Nucleus accumbens (tissue), 56 donors: ENCODE measurements at regions not wholly inside any gene's neighbourhood (a gene's known extent, or its start where the extent isn't known, plus 50 kb on each side); places are given as distances from the start of the nearest gene placed in this dataset.
A peak's percentile ranks its signal among the peaks of the same experiment; 100 is the strongest.

Experiments used
- DNase-seq, 56 donors: peaks; one replicate each; lab custom pipeline; 2025; lab: John Stamatoyannopoulos, UW

DNA sequence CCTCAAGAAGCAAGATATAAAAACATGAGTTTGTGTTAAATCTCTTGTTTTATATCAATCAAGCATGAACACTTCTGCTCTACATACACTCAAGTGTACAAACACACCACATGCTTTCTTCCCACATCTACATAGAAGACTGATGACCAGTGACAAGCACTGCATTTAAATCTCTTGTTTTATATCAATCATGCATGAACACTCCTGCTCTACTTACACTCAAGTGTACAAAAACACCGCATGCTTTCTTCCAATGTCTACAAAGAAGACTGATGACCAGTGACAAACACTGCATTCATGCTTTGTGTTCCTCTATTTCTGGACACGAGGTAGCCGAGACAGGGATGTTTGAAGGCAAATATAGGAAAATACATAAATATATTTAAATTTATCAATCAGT lies 642.0 kb upstream of the PFKP start:
- no peak for DNase-seq

DNA sequence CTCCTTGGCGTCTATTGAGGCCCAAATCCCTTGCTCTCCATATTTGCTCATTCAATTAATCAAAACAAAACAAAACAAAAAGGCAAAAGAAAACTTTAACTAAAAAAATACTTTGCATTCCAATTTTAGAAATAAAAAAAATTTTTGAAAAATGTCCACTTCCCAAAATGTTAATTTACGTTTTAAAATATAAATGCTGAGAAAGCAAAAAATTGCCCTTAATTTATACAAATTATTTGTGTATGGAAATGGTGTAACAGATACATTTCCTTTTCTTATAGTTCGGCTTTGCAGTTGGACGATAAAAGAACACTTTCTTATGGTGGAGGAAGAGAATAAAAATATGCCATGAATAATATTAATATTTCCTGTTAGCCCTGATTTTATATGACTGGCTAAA lies 652.8 kb upstream of the PFKP start:
- no peak for DNase-seq

DNA sequence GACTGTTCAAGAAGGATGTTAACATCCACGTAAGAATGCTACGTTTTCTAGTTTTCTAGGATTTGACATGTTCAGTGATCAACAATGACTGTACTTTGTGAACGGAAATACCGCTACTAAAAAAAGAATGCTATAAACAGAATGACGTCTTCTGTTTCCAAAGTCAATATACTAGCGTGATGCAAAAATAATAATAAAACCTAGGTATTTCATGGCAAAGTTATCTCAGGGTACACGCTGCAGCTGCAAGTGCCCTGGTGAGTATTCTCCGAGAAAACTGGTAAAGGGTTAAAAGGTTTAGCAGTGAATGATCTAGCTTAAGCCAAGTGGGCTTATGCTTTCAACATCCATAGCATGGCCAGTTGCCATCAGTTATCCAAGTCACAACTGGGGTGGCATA lies 653.3 kb upstream of the PFKP start:
- no peak for DNase-seq

DNA sequence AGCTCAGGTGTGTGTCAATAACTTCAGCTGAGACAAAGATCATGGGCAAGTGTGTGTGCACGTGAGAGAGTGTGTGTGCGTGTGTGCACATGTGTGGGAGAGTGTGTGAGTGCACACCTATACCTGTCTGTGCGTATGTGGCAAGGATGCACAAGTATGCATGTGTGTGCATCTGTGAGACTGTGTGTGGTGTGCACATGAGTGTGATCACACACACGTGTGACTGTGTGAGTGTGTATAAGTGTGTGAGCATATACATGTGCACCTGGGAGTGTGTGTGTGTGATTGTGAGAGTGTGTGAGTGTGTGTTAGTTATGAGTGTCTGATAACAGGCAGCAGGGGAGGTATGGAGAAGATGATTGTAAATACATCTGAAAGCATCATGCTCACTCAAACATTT lies 657.3 kb upstream of the PFKP start:
- DNase-seq, result no peak

DNA sequence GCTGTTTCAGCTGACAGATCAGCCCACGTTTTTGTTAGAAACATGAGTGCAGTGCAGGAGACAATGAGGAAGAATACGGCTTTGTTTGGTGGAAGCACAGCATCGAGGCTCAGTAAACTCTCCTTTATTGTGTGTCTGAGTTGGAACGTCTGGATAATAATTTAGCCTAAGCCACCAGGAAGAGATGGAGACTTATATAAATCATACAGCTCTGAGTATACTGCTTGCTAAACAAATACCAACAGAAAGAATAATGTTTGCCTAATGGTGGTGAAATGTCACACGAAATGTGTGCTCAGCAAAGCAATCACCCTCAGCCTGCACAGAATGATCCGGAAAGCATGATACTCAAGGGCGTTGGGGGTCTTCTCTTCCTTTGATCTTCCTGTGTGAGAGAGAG lies 664.1 kb upstream of the ADARB2 start:
- DNase-seq, result no peak

DNA sequence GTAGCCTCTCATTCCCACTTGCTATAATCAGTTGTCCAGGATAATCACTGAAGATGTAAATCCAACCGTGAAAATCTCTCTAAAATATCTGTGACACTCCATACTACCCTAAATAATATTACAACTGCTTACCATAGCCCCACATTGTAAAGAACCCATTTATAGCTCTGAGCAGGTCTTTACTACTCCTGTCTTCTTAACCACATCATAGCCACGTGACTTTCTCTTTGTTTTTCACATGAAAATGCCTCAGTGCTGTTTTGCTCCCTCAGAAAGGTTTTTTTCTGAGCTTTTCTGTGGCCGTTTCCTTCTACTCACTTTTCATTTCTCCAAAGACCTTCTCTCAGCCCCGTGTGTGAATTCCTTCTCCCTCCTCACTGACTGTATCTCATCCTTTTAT lies 662.2 kb upstream of the ADARB2 start:
- no peak for DNase-seq

- peak in 3 of 56 donors; percentile 1 to 2 (median 1) for DNase-seq
Measured at GRCh38 chr10:2392145-2392812, 655.0 kb upstream of the ADARB2 start.

- DNase-seq, result no peak
Measured at GRCh38 chr10:2387672-2388071, 650.3 kb upstream of the ADARB2 start.

GRCh38 chr10:2387261-2387660 lies 649.9 kb upstream of the ADARB2 start:
- no peak for DNase-seq

DNA sequence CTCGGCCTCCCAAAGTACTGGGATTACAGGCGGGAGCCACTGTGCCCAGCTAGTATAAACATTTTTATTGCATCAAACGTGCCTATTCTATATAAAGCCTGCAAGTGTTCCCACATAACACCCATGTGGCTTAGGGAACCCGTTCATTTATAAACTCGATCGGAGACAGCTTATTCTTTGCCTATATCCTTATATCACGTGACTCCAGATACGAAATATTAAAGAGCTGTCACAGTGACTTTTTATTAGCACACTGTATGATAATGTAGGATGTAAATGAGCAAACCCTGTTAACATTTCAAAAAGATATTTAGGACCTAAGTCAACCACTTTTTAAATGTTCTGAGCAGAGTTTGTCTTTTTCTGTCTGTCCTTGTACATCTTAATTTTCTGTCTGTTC lies 642.9 kb upstream of the ADARB2 start:
- no peak for DNase-seq

- no peak for DNase-seq
Measured at GRCh38 chr10:2367083-2367482, 629.8 kb upstream of the ADARB2 start.

DNA sequence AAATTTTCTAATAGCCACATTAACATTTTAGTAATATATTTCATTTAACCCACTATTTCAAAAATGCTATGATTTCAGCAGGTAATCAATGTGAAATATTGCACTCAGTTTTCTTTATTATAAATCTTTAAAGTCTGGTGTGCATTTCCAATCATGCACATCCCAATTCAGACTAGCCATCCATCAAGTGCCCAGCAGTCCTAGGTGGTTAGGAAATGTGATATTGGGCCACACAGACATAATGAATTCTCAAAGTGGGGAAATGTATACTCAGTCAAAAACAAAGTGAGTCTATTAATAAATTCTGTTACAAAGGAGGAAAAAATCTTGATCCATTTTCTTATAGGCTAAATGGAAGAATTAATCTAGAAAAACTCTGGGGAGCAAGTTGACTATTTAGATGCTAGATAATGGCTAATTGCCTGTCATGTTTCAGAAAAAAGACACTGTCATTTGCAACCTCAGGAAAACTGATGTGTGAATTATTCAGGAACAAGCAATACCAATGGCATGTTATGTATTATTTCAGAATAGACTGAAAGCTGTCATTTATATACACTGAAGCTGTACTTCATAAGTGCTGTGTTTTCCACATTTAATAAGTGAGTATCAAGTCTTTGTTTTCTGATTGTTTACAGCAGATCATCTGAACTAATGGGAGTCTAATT lies 629.1 kb upstream of the ADARB2 start:
- DNase-seq, result no peak

DNA sequence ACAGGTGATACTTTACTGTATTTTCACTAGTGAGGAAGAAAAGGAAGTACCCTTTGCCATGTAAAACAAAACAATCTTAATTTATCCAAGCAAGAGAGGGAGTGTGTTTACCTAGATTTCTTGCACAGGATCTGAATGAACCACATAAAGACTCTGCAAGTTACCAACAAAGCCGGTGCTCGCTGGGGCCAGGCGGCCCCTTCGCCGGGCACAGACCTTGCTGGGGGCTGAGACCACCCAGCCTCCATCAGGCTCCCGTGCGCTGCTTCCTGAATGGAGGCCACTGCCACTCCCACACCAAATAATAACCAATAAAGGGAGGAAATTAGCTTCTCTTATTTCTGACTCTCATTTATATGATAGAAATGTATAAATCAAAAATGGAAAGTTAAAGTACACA lies 625.0 kb upstream of the ADARB2 start:
- DNase-seq, result no peak

- no peak for DNase-seq
Measured at GRCh38 chr10:2358586-2358985, 621.3 kb upstream of the ADARB2 start.

GRCh38 chr10:2356670-2357069 lies 619.3 kb upstream of the ADARB2 start:
- DNase-seq, result no peak

DNA sequence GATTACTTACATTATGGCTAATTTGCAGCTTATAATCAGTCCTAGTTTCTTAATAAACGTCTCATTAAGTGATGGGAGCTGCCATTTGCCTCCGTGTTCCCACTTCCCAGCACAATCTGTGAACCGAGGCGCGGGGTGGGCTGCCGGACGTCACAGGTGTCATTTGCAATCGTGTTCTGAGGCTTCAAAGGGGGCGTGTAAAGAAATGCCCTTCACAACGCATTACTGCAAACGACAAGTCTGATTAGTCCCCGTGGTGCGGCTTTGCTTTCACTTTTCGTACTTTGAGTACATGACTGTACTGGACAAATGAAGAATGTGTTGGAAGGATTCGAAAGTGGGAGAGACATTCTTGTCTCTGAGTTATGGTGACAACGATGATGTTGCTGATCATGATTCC lies 614.2 kb upstream of the ADARB2 start:
- DNase-seq, result no peak

- no peak for DNase-seq
Measured at GRCh38 chr10:2342206-2342605, 604.9 kb upstream of the ADARB2 start.

GRCh38 chr10:2340831-2341647 lies 603.7 kb upstream of the ADARB2 start:
- peak in 10 of 56 donors; percentile 2 to 51 (median 16) for DNase-seq

DNA sequence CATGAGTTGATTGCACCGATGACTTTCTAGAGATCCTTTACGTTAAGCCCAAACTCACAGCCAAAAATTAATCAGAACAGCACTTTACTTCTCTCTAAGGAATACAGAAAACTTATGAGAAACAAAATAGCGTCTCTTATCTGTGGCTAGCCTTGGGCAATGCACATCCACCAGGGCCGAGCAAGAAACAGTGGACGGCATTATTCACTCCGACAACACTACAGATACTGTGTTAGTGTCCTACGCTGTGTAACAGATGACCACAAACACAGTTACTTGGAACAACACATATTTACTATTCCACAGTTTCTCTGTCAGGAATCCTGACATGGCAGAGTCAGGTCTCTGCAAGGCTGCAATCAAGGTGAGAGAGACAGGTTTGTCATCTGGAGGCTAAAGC lies 598.3 kb upstream of the ADARB2 start:
- peak in 1 of 56 donors; percentile 2 for DNase-seq

DNA sequence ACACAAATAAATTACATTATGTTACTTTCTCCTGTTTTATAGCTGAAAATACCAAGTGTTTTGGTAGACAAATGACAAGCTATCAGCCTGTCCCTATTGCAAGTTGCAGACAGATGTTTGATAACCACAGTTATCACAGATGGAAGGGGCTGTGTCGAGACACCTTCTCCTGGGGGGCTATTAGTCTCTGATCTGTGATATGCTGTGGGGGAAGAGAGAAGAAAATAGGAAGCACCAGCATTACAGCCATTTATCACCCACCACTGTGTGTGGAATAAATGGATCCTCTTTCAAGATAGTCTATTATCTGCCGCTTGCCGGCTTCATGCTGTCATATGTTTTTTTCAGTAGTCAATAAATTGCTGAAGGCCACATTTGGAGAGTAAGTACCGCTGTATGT lies 597.2 kb upstream of the ADARB2 start:
- DNase-seq, result no peak

DNA sequence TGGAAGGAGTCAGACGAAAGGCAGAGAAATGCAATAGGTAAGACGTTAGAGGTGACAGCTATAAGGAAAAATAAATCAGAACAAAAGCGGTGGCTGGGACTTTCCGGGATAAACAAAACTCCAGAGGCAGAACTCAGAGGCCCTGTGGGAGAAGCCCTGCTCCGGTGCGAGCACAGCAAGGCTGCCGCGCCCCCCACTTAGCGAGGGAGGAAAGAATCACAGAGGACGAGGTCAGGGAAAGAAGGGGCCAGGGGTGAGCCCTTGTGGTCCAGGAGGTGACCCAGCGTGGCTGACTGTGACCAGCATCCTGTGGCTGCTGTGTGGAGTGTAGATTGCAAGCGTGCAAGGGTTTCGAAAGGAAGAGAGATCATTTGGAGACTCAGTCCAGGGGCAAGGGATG lies 591.8 kb upstream of the ADARB2 start:
- no peak for DNase-seq

- DNase-seq, result no peak
Measured at GRCh38 chr10:2326411-2326810, 589.1 kb upstream of the ADARB2 start.
